ENCODE measurements at regions not wholly inside any gene's neighbourhood (a gene's known extent, or its start where the extent isn't known, plus 50 kb on each side); places are given as distances from the start of the nearest gene placed in this dataset.
A peak's percentile ranks its signal among the peaks of the same experiment; 100 is the strongest.

- TF ChIP-seq POLR2AphosphoS5 (IDR thresholded peaks at IDR 0.05) (peak; percentile 66 to 69), POLR2A (IDR thresholded peaks at IDR 0.05; ENCODE audit: low read depth) (no peak), EP300 (IDR thresholded peaks at IDR 0.05) (peak; percentile 80)
- TF ChIP-seq, protein P1, sequence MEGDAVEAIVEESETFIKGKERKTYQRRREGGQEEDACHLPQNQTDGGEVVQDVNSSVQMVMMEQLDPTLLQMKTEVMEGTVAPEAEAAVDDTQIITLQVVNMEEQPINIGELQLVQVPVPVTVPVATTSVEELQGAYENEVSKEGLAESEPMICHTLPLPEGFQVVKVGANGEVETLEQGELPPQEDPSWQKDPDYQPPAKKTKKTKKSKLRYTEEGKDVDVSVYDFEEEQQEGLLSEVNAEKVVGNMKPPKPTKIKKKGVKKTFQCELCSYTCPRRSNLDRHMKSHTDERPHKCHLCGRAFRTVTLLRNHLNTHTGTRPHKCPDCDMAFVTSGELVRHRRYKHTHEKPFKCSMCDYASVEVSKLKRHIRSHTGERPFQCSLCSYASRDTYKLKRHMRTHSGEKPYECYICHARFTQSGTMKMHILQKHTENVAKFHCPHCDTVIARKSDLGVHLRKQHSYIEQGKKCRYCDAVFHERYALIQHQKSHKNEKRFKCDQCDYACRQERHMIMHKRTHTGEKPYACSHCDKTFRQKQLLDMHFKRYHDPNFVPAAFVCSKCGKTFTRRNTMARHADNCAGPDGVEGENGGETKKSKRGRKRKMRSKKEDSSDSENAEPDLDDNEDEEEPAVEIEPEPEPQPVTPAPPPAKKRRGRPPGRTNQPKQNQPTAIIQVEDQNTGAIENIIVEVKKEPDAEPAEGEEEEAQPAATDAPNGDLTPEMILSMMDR (IDR thresholded peaks at IDR 0.05): no peak
Measured at GRCh38 chr20:48339190-48339985, 488.4 kb downstream of the PREX1 start.
